Cardiac fibroblast (primary cell): ENCODE measurements at regions not wholly inside any gene's neighbourhood (a gene's known extent, or its start where the extent isn't known, plus 50 kb on each side); places are given as distances from the start of the nearest gene placed in this dataset.

Source experiments
- DNase-seq, 2 donors: peaks; one replicate each; pipeline versions ENCODE4 v3.0.0 to v3.0.0-alpha.2; 2010; ENCODE audit warnings: low read depth in 2 of 2
- H3K4me3 ChIP-seq, 2 donors: replicated peaks in 1 of 2; 1 replicate in 1 of 2; 2 replicates in 1 of 2; pipeline ENCODE4 v1.5.1; 2011; ENCODE audit warnings: low read depth in 2 of 2, low read length in 2 of 2, mild to moderate bottlenecking in 2 of 2, moderate library complexity in 1 of 2
- TF ChIP-seq, protein P1 (sequence below): IDR thresholded peaks from one replicate; pipeline ENCODE4 v1.5.1; 2011; ENCODE audit warnings: low read depth, mild to moderate bottlenecking, low read length, inconsistent platforms

DNA sequence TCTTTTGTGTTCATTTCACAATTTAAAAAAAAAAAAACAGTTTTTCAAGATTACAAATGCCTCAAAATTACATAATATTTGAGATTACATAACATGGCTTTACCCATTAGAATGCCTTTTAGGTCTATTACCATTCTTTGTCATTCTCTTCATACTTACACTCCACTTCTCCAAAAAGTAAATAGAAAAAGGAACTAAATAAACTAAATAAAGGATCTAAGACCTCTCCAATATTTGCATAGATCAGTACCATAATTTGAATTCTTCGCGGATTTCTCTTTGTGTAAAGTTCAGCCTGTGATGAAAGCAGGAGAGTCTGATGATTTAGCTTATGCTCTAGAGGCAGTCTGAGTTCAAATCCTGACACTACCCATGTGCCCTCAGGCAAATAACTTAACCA lies 56.4 kb upstream of the C1GALT1 start:
- no peak overlapping the region for H3K4me3 ChIP-seq
- TF ChIP-seq, protein P1, sequence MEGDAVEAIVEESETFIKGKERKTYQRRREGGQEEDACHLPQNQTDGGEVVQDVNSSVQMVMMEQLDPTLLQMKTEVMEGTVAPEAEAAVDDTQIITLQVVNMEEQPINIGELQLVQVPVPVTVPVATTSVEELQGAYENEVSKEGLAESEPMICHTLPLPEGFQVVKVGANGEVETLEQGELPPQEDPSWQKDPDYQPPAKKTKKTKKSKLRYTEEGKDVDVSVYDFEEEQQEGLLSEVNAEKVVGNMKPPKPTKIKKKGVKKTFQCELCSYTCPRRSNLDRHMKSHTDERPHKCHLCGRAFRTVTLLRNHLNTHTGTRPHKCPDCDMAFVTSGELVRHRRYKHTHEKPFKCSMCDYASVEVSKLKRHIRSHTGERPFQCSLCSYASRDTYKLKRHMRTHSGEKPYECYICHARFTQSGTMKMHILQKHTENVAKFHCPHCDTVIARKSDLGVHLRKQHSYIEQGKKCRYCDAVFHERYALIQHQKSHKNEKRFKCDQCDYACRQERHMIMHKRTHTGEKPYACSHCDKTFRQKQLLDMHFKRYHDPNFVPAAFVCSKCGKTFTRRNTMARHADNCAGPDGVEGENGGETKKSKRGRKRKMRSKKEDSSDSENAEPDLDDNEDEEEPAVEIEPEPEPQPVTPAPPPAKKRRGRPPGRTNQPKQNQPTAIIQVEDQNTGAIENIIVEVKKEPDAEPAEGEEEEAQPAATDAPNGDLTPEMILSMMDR: no peak
- DNase-seq: no peak

DNA sequence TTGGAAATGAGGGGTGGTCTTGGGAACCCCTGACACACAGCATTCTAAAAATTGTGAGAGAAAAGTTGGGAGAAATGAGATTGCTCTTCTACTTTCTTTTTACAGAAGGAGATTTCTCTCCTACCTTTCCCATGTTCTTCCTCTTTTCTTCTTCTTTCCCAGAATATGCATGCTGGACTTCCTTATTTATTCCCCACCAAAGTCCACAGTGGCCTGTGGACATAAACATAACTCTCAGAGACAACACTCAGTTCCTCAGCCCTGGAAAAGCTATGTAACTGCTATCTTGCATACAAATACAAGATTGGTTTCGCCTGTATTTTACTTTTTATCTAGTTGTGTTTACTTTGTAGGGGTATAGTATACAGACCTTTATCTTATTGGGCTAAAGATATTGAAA lies 54.6 kb upstream of the C1GALT1 start:
- no peak for DNase-seq
- H3K4me3 ChIP-seq: no peak overlapping the region
- TF ChIP-seq, protein P1: no peak

DNA sequence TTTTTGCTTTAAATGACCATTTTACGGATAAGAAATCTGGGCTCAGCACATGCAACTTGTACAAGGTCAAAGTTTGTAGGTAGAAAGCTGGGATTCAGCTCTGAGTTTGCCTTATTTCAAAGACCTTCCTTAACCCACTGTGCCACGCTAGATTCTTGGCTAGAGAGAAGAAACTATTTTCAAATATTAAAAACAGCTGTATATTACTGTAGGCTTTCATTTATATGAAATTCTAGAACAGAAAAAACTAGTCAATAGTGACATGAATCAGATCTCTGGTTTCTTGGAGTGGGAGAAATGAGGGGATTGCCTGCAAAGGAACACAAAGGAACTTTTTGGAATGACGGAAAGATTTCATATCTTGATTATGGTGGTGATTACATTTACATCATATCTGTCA lies 53.0 kb upstream of the C1GALT1 start:
- H3K4me3 ChIP-seq: no peak overlapping the region
- TF ChIP-seq, protein P1: no peak
- DNase-seq: no peak

DNA sequence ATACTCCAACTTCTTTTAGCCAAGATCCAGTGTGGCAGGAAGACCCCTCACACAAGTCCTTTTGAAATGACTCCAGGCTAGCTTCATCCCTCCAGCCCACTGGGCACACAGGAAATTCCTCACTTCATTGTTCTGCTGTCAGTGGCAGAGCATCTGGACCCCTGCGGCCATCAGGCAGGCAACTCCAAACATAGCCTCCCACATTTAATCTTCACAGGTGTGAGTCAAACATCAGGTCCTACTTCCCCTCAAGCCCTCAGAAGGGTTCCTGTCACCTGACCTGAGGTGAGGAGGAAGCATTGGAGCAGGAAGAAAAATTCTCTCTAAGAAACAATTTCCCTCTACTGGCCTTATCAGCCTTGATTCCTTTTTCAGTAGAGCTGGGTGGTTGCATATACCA lies 51.1 kb upstream of the C1GALT1 start:
- TF ChIP-seq, protein P1: no peak
- DNase-seq: no peak

More for the DNA sequence above, 51.1 kb upstream of the C1GALT1 start:
- H3K4me3 ChIP-seq: no peak overlapping the region
